IMR-90 (cell line): ENCODE measurements at regions not wholly inside any gene's neighbourhood (a gene's known extent, or its start where the extent isn't known, plus 50 kb on each side); places are given as distances from the start of the nearest gene placed in this dataset.
A peak's percentile ranks its signal among the peaks of the same experiment; 100 is the strongest.

Source experiments
- ATAC-seq: fragments of 200-7000 bp; cut with Tn5 transposase; 2 replicates; pipeline ENCODE4 v1.9.1; 2020; ENCODE audit warnings: low read depth, mild to moderate bottlenecking, moderate library complexity
- BruUV-seq: library from RNA; stranded (reverse); fragments of 400-500 nt; replicated peaks from 2 replicates; lab custom pipeline; 2021; lab: Mats Ljungman, UMichigan
- CTCF ChIA-PET: fragments of 300-600 bp; formaldehyde crosslinking; extraction: SDS; loops from one replicate; lab custom pipeline; 2021; ENCODE audit warnings: antibody characterized with exemption; lab: Yijun Ruan, JAX
- POLR2A ChIA-PET: fragments of 300-600 bp; sonication (Branson Sonifier 250); formaldehyde crosslinking; loops from one replicate; lab custom pipeline; 2022; ENCODE audit warnings: antibody characterized with exemption; ENCODE audit not compliant: unreplicated experiment; lab: Charles Lee
- DNase-seq: peaks from one replicate; pipeline ENCODE4 v3.0.0; 2013
- H2AFZ ChIP-seq: replicated peaks from 2 replicates; pipeline ENCODE3; 2013; ENCODE audit warnings: low read length, mild to moderate bottlenecking; ENCODE audit not compliant: poor library complexity
- H2AK5ac ChIP-seq: 2 replicates; pipeline ENCODE4 v1.6.1; 2013; ENCODE audit warnings: low read depth, low read length, inconsistent platforms
- H2AK9ac ChIP-seq: replicated peaks from 2 replicates; pipeline ENCODE3; 2013; ENCODE audit warnings: mild to moderate bottlenecking, low read depth, low read length, moderate library complexity; ENCODE audit not compliant: poor library complexity
- H2BK120ac ChIP-seq: 2 replicates; pipeline ENCODE4 v1.6.1; 2013; ENCODE audit warnings: low read depth, low read length, inconsistent platforms
- H2BK15ac ChIP-seq: 3 replicates; pipeline ENCODE4 v1.6.1; 2013; ENCODE audit warnings: low read depth, low read length, inconsistent platforms
- H2BK20ac ChIP-seq: 2 replicates; pipeline ENCODE4 v1.6.1; 2013; ENCODE audit warnings: low read depth, mild to moderate bottlenecking, inconsistent platforms, low read length, moderate library complexity
- H2BK5ac ChIP-seq: 2 replicates; pipeline ENCODE4 v1.6.1; 2013; ENCODE audit warnings: mild to moderate bottlenecking, low read depth, low read length, inconsistent platforms; ENCODE audit not compliant: poor library complexity, severe bottlenecking
- H3K14ac ChIP-seq: replicated peaks from 2 replicates; pipeline ENCODE4 v1.6.1; 2013; ENCODE audit warnings: low read depth, low read length, inconsistent platforms
- H3K18ac ChIP-seq: 2 replicates; pipeline ENCODE4 v1.6.1; 2013; ENCODE audit warnings: low read depth, low read length, control low read depth
- H3K23ac ChIP-seq: 2 replicates; pipeline ENCODE4 v1.6.1; 2013; ENCODE audit warnings: low read depth, low read length, inconsistent platforms
- H3K27ac ChIP-seq: 2 replicates; pipeline ENCODE4 v1.5.1; 2013; ENCODE audit warnings: mild to moderate bottlenecking, control low read depth, low read length; ENCODE audit not compliant: insufficient read depth
- H3K27me3 ChIP-seq: 2 replicates; pipeline ENCODE4 v1.6.1; 2013; ENCODE audit warnings: low read length; ENCODE audit not compliant: control insufficient read depth, insufficient read depth
- H3K36me3 ChIP-seq: 2 replicates; pipeline ENCODE4 v1.6.1; 2013; ENCODE audit warnings: low read length, mixed read lengths; ENCODE audit not compliant: control insufficient read depth, insufficient read depth
- H3K4ac ChIP-seq: 2 replicates; pipeline ENCODE4 v1.6.1; 2013; ENCODE audit warnings: low read depth, low read length, inconsistent platforms
- H3K4me1 ChIP-seq: 2 replicates; pipeline ENCODE4 v1.6.1; 2013; ENCODE audit warnings: low read length, mixed read lengths; ENCODE audit not compliant: control insufficient read depth, insufficient read depth
- H3K4me2 ChIP-seq: 2 replicates; pipeline ENCODE4 v1.6.1; 2013; ENCODE audit warnings: low read depth, mild to moderate bottlenecking, control low read depth, low read length, moderate library complexity
- H3K4me3 ChIP-seq: 2 replicates; pipeline ENCODE4 v1.5.1; 2013; ENCODE audit warnings: low read depth, mild to moderate bottlenecking, control low read depth, low read length, moderate library complexity; ENCODE audit not compliant: insufficient read depth
- H3K56ac ChIP-seq: 2 replicates; pipeline ENCODE4 v1.6.1; 2013; ENCODE audit warnings: low read length, inconsistent platforms; ENCODE audit not compliant: insufficient read depth; ENCODE audit errors: extremely low read depth
- H3K79me1 ChIP-seq, 2 experiments: 2 replicates each; pipeline ENCODE4 v1.6.1; 2013; ENCODE audit warnings: low read length in 2 of 2, inconsistent platforms in 1 of 2, low read depth in 1 of 2
- H3K9ac ChIP-seq: 2 replicates; pipeline ENCODE4 v1.6.1; 2013; ENCODE audit warnings: low read depth, low read length, control low read depth
- H3K9me1 ChIP-seq: 2 replicates; pipeline ENCODE4 v1.6.1; 2013; ENCODE audit warnings: low read length, inconsistent platforms; ENCODE audit not compliant: insufficient read depth
- H3K9me3 ChIP-seq: 2 replicates; pipeline ENCODE4 v1.6.1; 2013; ENCODE audit warnings: low read length; ENCODE audit not compliant: control insufficient read depth, insufficient read depth
- H4K20me1 ChIP-seq: 2 replicates; pipeline ENCODE4 v1.6.1; 2013; ENCODE audit warnings: low read length, inconsistent platforms; ENCODE audit not compliant: insufficient read depth
- H4K5ac ChIP-seq: 2 replicates; pipeline ENCODE4 v1.6.1; 2013; ENCODE audit warnings: mild to moderate bottlenecking, low read depth, low read length, control low read depth
- H4K8ac ChIP-seq, 2 experiments: 2 replicates each; pipeline ENCODE4 v1.6.1; 2013; ENCODE audit warnings: low read depth in 2 of 2, low read length in 2 of 2, control low read depth in 1 of 2, inconsistent platforms in 1 of 2
- H4K91ac ChIP-seq: 2 replicates; pipeline ENCODE4 v1.6.1; 2013; ENCODE audit warnings: low read depth, low read length, inconsistent platforms; ENCODE audit not compliant: insufficient read depth
- BHLHE40 ChIP-seq: fragments of 150-350 bp; IDR thresholded peaks from 2 replicates; pipeline ENCODE4 v1.6.1; 2016; ENCODE audit warnings: mild to moderate bottlenecking, low read depth, low read length
- CEBPB ChIP-seq: IDR thresholded peaks from 2 replicates; pipeline ENCODE4 v1.6.1; 2012; ENCODE audit warnings: low read depth, low read length, improper control_type of control experiment
- CHD1 ChIP-seq: IDR thresholded peaks from 2 replicates; pipeline ENCODE4 v1.6.1; 2012; ENCODE audit warnings: low read depth, low read length, improper control_type of control experiment
- FOS ChIP-seq: fragments of 150-350 bp; IDR thresholded peaks from 2 replicates; pipeline ENCODE4 v1.6.1; 2016; ENCODE audit warnings: low read depth, low read length
- MAFK ChIP-seq: IDR thresholded peaks from 2 replicates; pipeline ENCODE4 v1.6.1; 2012; ENCODE audit warnings: low read depth, low read length, improper control_type of control experiment
- MAZ ChIP-seq: IDR thresholded peaks from 2 replicates; pipeline ENCODE4 v1.6.1; 2012; ENCODE audit warnings: low read depth, mild to moderate bottlenecking, low read length, improper control_type of control experiment, moderate library complexity, borderline replicate concordance
- MXI1 ChIP-seq: IDR thresholded peaks from 2 replicates; pipeline ENCODE4 v1.6.1; 2012; ENCODE audit warnings: low read depth, mild to moderate bottlenecking, low read length, moderate library complexity, borderline replicate concordance
- NFE2L2 ChIP-seq: fragments of 150-350 bp; IDR thresholded peaks from 2 replicates; pipeline ENCODE4 v1.6.1; 2016; ENCODE audit warnings: low read depth, mild to moderate bottlenecking, low read length
- POLR2A ChIP-seq: IDR thresholded peaks from 2 replicates; pipeline ENCODE4 v1.6.1; 2012; ENCODE audit warnings: mild to moderate bottlenecking, low read depth, low read length
- RAD21 ChIP-seq: IDR thresholded peaks from 2 replicates; pipeline ENCODE4 v1.6.1; 2012; ENCODE audit warnings: low read length, improper control_type of control experiment
- RFX5 ChIP-seq: IDR thresholded peaks from 2 replicates; pipeline ENCODE4 v1.8.0; 2012; ENCODE audit warnings: low read depth, mild to moderate bottlenecking, low read length, moderate library complexity
- SMC3 ChIP-seq: fragments of 150-350 bp; IDR thresholded peaks from 2 replicates; pipeline ENCODE4 v1.6.1; 2016; ENCODE audit warnings: low read depth, mild to moderate bottlenecking, antibody characterized with exemption, low read length, moderate library complexity
- WGBS, 2 experiments: methylation state at CpG; one replicate each; pipeline versions ENCODE4 v1.1.5 to v1.1.7; 2013; ENCODE audit warnings: missing lambda C conversion rate in 2 of 2; ENCODE audit not compliant: insufficient read length in 1 of 2; ENCODE audit errors: extremely low coverage in 2 of 2; 5-methylcytosine and 5-hydroxymethylcytosine counted together
- dilution Hi-C: fragments of 300-500 bp; cut with HindIII; formaldehyde crosslinking; loops from one replicate; pipeline ENCODE4 v1.14.3; 2018; ENCODE audit warnings: low sequenced_read_pairs; ENCODE audit not compliant: unreplicated experiment
- in situ Hi-C: fragments of 300-500 bp; cut with MboI; formaldehyde crosslinking; loops from 3 replicates; pipeline ENCODE4 v1.14.3; 2019; ENCODE audit warnings: low sequenced_read_pairs, inconsistent platforms, mixed read lengths
- intact Hi-C: fragments of 100-400 bp; cut with micrococcal nuclease; formaldehyde crosslinking; loops from 2 replicates; pipeline ENCODE4 v1.10.0; 2022
- TF ChIP-seq, protein P1 (sequence below): conservative IDR thresholded peaks from 2 replicates; pipeline ENCODE4 v1.5.1; 2012; ENCODE audit warnings: mild to moderate bottlenecking, low read depth, low read length, improper control_type of control experiment
- TF ChIP-seq, protein P2 (sequence below): fragments of 150-350 bp; IDR thresholded peaks from 2 replicates; pipeline ENCODE4 v1.6.1; 2017; ENCODE audit warnings: mild to moderate bottlenecking, antibody characterized with exemption, low read length, low read depth
- TF ChIP-seq, protein P3 (sequence below): fragments of 150-350 bp; IDR thresholded peaks from 2 replicates; pipeline ENCODE4 v1.6.1; 2016; ENCODE audit warnings: low read depth, mild to moderate bottlenecking, low read length, moderate library complexity, borderline replicate concordance

DNA sequence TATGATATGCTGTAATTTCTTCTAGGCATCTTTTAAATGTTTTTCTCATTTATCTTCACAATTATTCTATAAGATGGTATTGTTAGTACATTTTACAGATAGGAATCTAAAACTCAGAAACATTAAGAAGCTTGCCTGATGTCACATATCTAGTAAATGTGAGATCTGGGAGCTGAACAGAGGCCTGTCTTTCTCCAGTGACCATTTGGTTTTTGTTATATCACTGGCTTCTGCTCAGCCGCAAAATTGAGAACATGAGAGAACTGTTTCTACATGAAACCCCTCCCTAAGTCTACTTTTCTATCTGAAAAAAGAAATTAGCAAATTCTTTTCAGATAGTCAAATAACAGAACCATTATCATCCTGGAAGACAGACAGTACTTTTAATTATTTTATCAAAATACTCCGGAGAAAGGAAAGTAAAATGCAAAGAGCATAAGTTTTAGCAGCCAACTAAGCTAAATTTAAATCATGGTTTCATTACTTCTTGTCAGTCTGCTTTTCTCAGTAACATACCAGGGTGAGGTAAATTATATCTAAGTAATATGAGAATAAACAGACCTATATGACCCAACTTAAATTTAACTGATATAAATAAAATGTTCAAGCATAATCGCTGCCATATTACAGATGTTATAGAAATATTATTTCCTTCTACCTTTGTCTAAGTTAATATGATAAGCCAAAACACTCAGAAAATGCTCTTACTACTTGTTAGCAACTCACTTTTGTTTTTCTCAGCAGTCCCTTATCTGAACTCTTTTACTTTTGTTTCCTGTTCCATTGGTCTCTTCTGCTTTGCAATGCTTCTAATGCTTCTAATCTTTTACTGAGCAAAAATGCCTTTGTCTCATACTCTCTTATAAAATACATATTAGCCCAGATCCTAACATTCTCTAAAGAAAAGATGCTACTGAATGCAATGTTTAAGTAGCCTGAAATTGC is 68.0 kb upstream of the MBNL1 start:
- Histone ChIP-seq H3K9me3 (no peaks in the 10 kb centered on the region), H2AK5ac (no peak overlapping the region), H4K91ac (no peak overlapping the region), H2AK9ac (no peak overlapping the region), H3K36me3 (no peaks in the 10 kb centered on the region), H4K8ac (no peak overlapping the region; a peak in 1 of 4 replicates), H3K23ac (no peak overlapping the region), H3K4ac (no peak overlapping the region), H4K20me1 (no peaks in the 10 kb centered on the region), H3K4me2 (peak overlapping the region; percentile 22; the same call in 1 of the 2 replicates), H3K9me1 (no peaks in the 10 kb centered on the region), H4K5ac (no peak overlapping the region), H2AFZ (no peak overlapping the region), H2BK5ac (peak overlapping the region; percentile 7), H3K18ac (0 out of 2 replicates have a peak overlapping the region, but pooled peaks have one; percentile 66), H3K56ac (no peak overlapping the region), H3K4me1 (peaks cover 4% of the 10 kb centered on the region; the same call in 1 of the 2 replicates), H3K9ac (no peak overlapping the region; the same call in 1 of the 2 replicates), H3K4me3 (no peak overlapping the region), H3K27me3 (no peaks in the 10 kb centered on the region), H2BK15ac (no peak overlapping the region), H2BK120ac (no peak overlapping the region), H2BK20ac (no peak overlapping the region), H3K79me1 (no peaks in the 10 kb centered on the region; a peak in 1 of 4 replicates), H3K14ac (no peak overlapping the region), H3K27ac (no peak overlapping the region)
- ChIA-PET CTCF (no interaction called here), POLR2A (no interaction called here)
- no CpG with 5 or more reads among the region's 3 CpGs for WGBS, 2 experiments
- BruUV-seq = no TSS peak
- in situ Hi-C loops (no loop called here), intact Hi-C loops (no loop called here), dilution Hi-C loops (no loop called here)
- ATAC-seq (no peak), DNase-seq (no peak)
- TF ChIP-seq SMC3 (no peak), NFE2L2 (no peak), MXI1 (no peak), RFX5 (no peak), MAZ (no peak), MAFK (no peak), CEBPB (no peak), BHLHE40 (no peak), RAD21 (no peak), FOS (no peak), POLR2A (no peak), CHD1 (no peak)
- TF ChIP-seq, protein P1, sequence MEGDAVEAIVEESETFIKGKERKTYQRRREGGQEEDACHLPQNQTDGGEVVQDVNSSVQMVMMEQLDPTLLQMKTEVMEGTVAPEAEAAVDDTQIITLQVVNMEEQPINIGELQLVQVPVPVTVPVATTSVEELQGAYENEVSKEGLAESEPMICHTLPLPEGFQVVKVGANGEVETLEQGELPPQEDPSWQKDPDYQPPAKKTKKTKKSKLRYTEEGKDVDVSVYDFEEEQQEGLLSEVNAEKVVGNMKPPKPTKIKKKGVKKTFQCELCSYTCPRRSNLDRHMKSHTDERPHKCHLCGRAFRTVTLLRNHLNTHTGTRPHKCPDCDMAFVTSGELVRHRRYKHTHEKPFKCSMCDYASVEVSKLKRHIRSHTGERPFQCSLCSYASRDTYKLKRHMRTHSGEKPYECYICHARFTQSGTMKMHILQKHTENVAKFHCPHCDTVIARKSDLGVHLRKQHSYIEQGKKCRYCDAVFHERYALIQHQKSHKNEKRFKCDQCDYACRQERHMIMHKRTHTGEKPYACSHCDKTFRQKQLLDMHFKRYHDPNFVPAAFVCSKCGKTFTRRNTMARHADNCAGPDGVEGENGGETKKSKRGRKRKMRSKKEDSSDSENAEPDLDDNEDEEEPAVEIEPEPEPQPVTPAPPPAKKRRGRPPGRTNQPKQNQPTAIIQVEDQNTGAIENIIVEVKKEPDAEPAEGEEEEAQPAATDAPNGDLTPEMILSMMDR = no peak
- TF ChIP-seq, protein P2, sequence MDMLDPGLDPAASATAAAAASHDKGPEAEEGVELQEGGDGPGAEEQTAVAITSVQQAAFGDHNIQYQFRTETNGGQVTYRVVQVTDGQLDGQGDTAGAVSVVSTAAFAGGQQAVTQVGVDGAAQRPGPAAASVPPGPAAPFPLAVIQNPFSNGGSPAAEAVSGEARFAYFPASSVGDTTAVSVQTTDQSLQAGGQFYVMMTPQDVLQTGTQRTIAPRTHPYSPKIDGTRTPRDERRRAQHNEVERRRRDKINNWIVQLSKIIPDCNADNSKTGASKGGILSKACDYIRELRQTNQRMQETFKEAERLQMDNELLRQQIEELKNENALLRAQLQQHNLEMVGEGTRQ = no peak
- TF ChIP-seq, protein P3, sequence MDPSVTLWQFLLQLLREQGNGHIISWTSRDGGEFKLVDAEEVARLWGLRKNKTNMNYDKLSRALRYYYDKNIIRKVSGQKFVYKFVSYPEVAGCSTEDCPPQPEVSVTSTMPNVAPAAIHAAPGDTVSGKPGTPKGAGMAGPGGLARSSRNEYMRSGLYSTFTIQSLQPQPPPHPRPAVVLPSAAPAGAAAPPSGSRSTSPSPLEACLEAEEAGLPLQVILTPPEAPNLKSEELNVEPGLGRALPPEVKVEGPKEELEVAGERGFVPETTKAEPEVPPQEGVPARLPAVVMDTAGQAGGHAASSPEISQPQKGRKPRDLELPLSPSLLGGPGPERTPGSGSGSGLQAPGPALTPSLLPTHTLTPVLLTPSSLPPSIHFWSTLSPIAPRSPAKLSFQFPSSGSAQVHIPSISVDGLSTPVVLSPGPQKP = no peak
